ENCODE measurements at regions not wholly inside any gene's neighbourhood (a gene's known extent, or its start where the extent isn't known, plus 50 kb on each side); places are given as distances from the start of the nearest gene placed in this dataset.
"Not testable (repeated sequence)": the region's sequence is repeated elsewhere in the genome, so short reads cannot be mapped to it uniquely, and the experiment has no call there.

GRCh38 chr11:21933095-21933494, 259.8 kb upstream of the ANO5 start:
- DNase-seq, result no peak

DNA sequence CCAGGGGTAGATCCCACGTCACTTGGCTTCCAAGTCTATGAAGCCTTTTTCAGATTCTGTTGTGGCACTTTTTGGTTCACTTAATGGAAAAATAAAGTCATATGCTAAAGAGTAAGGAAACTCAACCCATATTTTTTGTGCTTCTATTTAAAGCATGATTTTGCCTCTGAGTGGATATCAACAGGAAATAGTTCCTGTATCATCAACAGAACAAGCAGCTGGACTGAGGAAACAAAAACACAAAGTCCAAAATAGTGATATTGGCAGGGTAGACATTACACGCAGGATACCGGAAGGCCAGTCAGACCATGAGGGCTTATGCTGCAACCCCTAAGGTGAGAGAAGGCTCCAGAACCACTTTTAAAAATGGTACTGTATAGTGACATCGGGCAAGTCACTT, 248.3 kb upstream of the ANO5 start:
- DNase-seq, result no peak

DNA sequence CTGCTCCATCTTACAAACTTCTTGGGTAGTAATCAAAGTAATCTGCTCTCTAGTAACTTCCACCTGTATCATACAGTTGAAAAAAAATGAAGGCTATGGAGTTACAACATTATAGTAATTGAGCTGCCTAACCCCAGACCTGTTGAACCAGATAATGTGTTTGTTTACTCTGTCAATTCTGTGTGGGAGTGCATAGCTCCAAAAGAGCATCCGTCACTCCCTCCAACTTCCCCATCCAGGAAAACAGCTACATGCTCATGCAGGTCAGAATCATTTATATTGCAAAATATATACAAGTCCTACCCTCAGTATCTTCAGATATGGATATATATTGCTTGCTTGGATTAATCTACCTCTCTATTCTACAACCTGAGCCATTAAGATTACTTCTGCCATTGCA, 244.0 kb upstream of the ANO5 start:
- no peak for DNase-seq

GRCh38 chr11:21949763-21950413, 243.0 kb upstream of the ANO5 start:
- no peak for DNase-seq

GRCh38 chr11:21963013-21963412, 229.9 kb upstream of the ANO5 start:
- DNase-seq, result no peak

DNA sequence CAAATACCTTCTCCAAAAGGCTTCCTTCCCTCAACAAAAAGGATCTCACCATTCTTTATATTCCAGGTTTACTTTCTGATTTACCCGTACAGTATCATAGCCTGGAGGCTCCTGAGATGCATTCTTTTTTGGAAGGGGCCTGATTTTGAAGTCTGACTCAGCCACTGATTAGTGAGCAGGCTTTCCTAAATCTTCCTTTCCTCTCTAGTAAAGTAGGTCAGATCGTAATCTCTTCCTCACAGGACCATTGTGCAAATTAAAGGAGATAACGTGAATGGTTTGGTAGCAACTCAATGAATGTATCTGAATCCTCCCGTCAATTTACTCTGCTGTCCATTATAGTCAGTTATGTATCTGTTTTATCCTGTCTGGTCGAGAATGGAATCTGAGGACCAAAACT, 227.7 kb upstream of the ANO5 start:
- no peak for DNase-seq

- no peak for DNase-seq
These were observed 224.2 kb upstream of the ANO5 start for GRCh38 chr11:21968702-21969101.

DNA sequence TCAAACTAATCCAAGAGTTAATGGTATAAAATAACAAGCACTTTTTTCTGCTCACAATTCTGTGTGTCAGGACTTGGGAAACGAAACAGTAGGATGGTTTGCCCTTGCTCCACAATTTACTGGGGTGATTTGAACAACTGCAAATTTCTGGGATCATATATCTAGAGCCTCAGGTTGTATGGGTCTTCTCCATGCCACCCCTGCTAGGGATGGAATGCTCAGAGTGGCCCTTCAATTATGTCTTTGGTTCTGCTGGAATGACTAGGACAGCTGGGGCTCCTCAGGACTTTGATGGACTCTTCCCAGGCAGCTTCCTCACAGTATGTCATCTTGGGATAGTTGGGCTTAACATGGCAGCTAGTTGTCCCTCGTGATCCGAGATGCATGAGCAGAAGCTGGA, 223.0 kb upstream of the ANO5 start:
- no peak for DNase-seq

GRCh38 chr11:21975242-21975641, 217.6 kb upstream of the ANO5 start:
- no peak for DNase-seq

DNA sequence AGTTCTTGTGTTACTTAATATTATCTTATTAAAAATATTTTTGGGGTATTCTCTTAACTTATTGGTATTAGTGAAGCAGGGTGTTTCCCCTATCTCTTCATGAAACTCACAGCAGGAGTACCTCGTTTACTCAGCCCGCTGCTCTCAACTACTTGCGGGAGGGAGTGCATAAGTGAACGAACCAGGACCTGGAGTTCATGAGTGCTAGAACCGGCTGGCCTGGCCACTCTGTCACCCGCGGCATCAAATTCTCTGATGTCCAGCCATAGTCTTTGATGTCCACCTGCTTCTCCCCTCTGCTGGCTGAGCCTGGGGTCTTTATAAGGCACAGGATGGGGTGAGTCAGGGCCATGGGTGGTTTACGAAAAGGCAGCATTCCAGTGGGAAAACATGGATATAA, 216.7 kb upstream of the ANO5 start:
- DNase-seq, result no peak

DNA sequence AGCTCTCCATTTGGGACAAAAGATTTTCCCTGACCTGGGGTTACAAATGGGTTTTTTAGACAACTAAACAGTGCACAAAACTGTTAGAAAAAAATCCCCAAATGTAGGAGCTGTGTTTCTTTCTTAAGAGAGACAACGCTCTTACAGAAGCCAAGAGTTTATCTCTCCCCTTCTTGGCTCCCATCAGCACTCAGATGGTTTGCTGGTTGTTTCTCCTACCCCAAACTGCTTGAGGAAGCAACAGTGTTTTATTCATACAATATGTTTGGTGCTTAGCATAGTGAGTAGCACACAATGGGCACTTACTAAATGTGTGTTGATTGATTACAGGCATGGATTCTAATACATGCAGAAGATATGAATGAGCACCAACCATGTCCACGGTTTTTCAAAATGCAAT, 209.5 kb upstream of the ANO5 start:
- DNase-seq, result no peak

GRCh38 chr11:21986361-21986760, 206.5 kb upstream of the ANO5 start:
- no peak for DNase-seq

- DNase-seq, result no peak
These were observed 205.6 kb upstream of the ANO5 start for GRCh38 chr11:21987261-21987660.

DNA sequence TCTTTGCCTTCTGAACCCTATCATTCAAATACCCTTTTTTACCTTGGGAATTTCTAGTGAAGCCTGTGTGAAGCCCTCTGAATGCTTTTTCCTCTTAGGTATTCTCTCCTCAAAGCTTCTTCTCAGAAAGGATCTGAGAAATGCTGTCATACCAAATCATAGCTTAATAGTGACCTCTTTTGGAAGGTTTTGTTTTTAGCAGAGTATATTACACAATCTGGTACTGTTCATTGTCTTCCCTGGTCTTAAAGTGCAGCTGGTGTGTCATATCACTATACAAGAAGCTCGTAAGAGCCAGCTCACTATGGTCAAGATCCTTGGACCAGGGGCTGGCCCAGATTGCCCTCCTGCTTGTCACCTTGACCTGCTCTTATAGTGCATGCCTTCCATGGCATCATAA, 204.4 kb upstream of the ANO5 start:
- DNase-seq, result no peak

GRCh38 chr11:22001803-22002202, 191.1 kb upstream of the ANO5 start:
- DNase-seq, result not testable (repeated sequence)

DNA sequence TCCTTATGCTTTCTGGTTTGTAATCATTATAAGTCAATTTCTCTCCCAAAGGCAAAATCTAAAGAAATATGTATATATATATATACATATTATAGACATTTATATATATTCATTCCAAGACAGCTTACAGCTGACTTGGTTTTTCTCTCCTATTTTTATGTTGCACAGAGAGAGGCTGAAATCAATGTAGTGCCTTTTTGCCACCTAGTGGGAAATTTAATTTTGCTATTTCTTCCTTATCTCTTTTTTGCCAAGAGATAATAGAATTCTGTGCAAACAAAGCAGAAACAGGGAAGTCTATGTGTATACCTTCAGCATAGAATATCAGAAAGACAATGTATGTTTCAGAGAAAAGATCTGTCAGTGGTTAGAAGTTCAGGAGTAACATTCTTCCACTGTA, 186.0 kb upstream of the ANO5 start:
- no peak for DNase-seq

- no peak for DNase-seq
These were observed 161.1 kb upstream of the ANO5 start for GRCh38 chr11:22031791-22032190.

GRCh38 chr11:22037505-22037904, 155.4 kb upstream of the ANO5 start:
- no peak for DNase-seq

DNA sequence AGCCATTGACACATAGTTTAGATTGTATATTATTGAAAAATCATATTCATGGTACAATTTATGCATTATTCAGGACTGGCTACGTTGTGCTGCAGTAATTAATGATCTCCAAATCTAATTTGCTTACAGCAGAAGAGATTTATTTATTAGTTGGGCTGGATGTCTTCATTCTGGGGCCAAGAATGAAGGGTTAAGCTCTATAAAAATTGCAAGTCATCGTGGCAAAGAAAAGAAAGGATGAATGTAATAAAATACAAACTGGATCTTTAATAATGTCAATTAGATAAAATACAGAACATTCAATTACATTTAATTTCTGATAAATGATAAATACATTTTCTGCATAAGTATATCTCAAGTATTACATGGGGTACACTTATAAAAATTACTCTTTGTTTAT, 151.8 kb upstream of the ANO5 start:
- DNase-seq, result no peak

GRCh38 chr11:22042081-22042480, 150.8 kb upstream of the ANO5 start:
- DNase-seq, result no peak

GRCh38 chr11:22044126-22044525, 148.8 kb upstream of the ANO5 start:
- no peak for DNase-seq

DNA sequence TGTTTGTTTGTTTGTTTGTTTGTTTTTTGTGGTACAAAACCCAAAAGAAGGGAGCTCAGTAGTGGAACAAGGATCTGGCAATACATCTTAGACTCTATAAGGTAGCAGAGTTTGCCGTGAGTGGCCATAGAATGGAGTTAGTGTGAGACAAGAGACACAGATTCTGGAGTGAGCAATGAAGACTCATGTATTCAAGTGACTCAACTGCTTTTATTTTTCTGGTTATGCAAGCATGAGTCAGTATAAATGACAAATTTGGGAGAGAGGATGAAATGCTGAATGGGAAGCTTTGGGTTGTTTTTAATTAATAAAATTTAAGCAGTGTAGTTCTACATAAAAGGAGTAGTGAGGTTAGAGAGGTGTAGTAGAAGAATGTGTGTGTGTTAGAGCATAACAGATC, 143.6 kb upstream of the ANO5 start:
- no peak for DNase-seq

DNA sequence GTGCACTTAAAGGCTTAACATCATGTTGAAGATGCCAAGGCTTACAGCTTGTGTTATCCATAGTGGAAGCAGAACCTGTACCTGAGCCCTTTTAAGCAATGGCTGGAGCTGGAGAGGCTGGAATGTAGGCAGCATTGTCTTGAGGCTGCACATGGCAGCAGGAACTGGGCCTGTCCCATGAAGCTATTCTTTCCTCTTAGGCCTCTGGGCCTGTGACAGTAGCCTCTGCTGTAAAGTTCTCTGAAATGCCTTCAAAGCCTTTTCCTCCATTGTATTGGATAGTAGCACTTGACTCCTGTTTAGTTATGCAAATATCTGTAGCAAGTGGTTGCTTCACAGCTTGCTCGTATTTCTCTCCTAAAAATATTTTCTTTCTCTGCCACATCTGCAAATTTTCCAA, 127.4 kb upstream of the ANO5 start:
- DNase-seq, result no peak

DNA sequence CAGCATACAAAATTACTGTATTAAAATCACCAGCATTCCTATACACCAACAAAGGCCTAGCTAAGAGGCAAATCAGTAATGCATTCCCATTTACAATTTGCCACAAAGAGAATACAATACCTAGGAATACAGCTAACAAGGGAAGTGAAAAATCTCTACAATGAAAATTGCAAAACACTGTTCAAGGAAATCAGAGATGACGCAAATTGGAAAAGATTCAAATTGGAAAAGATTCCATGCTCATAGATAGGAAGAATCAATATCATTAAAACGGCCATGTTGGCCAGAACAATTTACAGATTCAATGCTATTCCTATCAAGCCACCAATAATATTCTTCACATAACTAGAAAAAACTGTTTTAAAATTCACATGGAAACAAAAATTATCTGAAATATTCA, 123.0 kb upstream of the ANO5 start:
- no peak for DNase-seq

- DNase-seq, result no peak
These were observed 116.5 kb upstream of the ANO5 start for GRCh38 chr11:22076271-22076930.
